Urinary bladder (tissue), 3 donors: ENCODE measurements at regions not wholly inside any gene's neighbourhood (a gene's known extent, or its start where the extent isn't known, plus 50 kb on each side); places are given as distances from the start of the nearest gene placed in this dataset.
A peak's percentile ranks its signal among the peaks of the same experiment; 100 is the strongest.
"Not testable (repeated sequence)": the region's sequence is repeated elsewhere in the genome, so short reads cannot be mapped to it uniquely, and the experiment has no call there.

Experiments used
- DNase-seq: peaks from one replicate; pipeline ENCODE4 v3.0.0-alpha.2; 2015; ENCODE audit errors: extremely low spot score
- H3K27ac ChIP-seq: one replicate; pipeline ENCODE4 v1.5.1; 2013; ENCODE audit warnings: low read depth, mild to moderate bottlenecking, moderate library complexity
- H3K36me3 ChIP-seq: one replicate; pipeline ENCODE4 v1.6.1; 2013; ENCODE audit warnings: mild to moderate bottlenecking, moderate library complexity; ENCODE audit not compliant: insufficient read depth
- H3K4me1 ChIP-seq: one replicate; pipeline ENCODE4 v1.6.1; 2013; ENCODE audit warnings: mild to moderate bottlenecking, moderate library complexity; ENCODE audit not compliant: insufficient read depth
- H3K4me3 ChIP-seq: one replicate; pipeline ENCODE4 v1.5.1; 2013; ENCODE audit warnings: low read depth, low read length
- WGBS: extraction: QIAGEN DNeasy Blood & Tissue Kit; methylation state at CpG from one replicate; pipeline ENCODE4 v1.1.7; 2013; 5-methylcytosine and 5-hydroxymethylcytosine counted together
- donor health status: healthy with polysubstance abuse.
- donor health status: healthy.

- Histone ChIP-seq H3K36me3 (no peaks in the 10 kb centered on the region), H3K27ac (no peak overlapping the region), H3K4me3 (no peak overlapping the region), H3K4me1 (no peaks in the 10 kb centered on the region)
- no peak for DNase-seq
- WGBS = 73% methylated on average over 2 of the region's 2 CpGs
These were observed 343.6 kb upstream of the TACR3 start for GRCh38 chr4:104063341-104063740.

- no peaks in the 10 kb centered on the region for H3K4me1 ChIP-seq
- DNase-seq = no peak
- H3K36me3 ChIP-seq = no peaks in the 10 kb centered on the region
- 67% methylated on average over 3 of the region's 3 CpGs for WGBS
- no peak overlapping the region for H3K4me3 ChIP-seq
- H3K27ac ChIP-seq = no peak overlapping the region
These were observed 324.6 kb upstream of the TACR3 start for GRCh38 chr4:104044369-104044768.

DNA sequence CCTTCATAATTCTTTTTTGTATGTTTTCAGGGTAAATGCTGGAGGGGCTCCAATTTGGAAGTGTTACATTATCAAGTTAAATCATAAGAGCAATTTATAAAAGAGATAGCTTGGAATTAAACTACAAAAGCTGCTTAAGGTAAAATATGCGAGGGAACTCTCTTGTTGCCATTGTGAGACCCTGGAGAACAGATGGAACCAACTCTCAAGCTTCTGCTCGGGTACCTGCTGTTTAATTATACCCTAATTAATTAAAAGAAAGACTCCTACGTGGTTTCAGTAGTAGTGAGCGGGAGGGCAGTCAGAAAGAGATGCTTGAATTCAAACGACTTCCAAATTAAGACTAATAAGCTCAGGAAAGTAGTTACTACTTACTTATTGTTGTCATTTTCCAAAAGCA is 313.1 kb upstream of the TACR3 start:
- 67% methylated on average over 5 of the region's 5 CpGs for WGBS
- no peak overlapping the region for H3K4me3 ChIP-seq
- no peaks in the 10 kb centered on the region for H3K36me3 ChIP-seq
- no peak overlapping the region for H3K27ac ChIP-seq
- no peaks in the 10 kb centered on the region for H3K4me1 ChIP-seq
- no peak for DNase-seq

GRCh38 chr4:104025251-104025650 is 305.5 kb upstream of the TACR3 start:
- no peaks in the 10 kb centered on the region for H3K36me3 ChIP-seq
- H3K4me1 ChIP-seq = no peaks in the 10 kb centered on the region
- no peak overlapping the region for H3K27ac ChIP-seq
- H3K4me3 ChIP-seq = no peak overlapping the region
- no peak for DNase-seq

- no peaks in the 10 kb centered on the region for H3K4me1 ChIP-seq
- no peaks in the 10 kb centered on the region for H3K36me3 ChIP-seq
- H3K4me3 ChIP-seq = no peak overlapping the region
- 82% methylated on average over 4 of the region's 4 CpGs for WGBS
- DNase-seq = no peak
- H3K27ac ChIP-seq = no peak overlapping the region
These were observed 303.0 kb upstream of the TACR3 start for GRCh38 chr4:104022831-104023230.

GRCh38 chr4:104022226-104022625 is 302.4 kb upstream of the TACR3 start:
- 70% methylated on average over 2 of the region's 2 CpGs for WGBS
- no peak overlapping the region for H3K4me3 ChIP-seq
- no peaks in the 10 kb centered on the region for H3K36me3 ChIP-seq
- no peak for DNase-seq
- no peaks in the 10 kb centered on the region for H3K4me1 ChIP-seq
- H3K27ac ChIP-seq = no peak overlapping the region

DNA sequence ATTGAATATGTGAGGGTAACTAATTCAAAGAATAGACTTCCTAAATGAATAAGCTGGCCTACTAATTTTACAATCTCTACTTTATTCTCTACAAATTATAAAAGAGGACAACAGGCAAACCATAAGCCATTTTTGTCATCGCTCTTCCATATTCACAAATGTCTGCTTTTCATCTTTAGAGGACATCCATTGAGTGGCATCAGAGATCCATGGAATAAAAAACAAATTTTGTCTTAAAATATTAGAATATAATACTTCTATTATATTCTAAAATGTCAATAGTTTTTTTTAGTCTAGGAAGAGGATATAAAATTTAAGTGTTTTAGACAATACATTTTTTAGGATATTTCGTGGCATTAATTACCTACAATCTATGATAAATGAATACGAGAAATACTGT is 300.9 kb upstream of the TACR3 start:
- Histone ChIP-seq H3K4me1 (no peaks in the 10 kb centered on the region), H3K27ac (no peak overlapping the region), H3K36me3 (no peaks in the 10 kb centered on the region), H3K4me3 (no peak overlapping the region)
- no peak for DNase-seq
- WGBS = 92% methylated on average over 3 of the region's 3 CpGs

DNA sequence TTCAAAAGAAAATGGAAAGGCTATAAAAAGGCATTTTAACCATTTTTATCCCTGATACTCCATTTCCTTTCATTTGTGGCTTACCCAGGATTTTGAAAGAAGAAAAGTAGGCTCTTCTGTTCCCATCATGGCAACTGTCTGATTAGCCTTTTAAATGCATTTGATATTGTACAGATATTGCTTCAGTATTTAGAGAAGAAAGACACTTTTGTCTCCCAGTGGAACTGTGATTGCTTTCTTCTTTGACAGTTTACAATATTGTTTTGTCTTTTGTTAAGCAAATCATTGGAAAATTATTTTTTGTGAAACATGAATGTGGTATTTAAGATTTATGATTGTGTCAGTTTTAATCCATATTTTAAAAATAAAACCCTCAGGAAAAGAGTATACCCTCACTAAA is 297.4 kb upstream of the TACR3 start:
- no peak overlapping the region for H3K27ac ChIP-seq
- no peaks in the 10 kb centered on the region for H3K4me1 ChIP-seq
- no peak overlapping the region for H3K4me3 ChIP-seq
- H3K36me3 ChIP-seq = no peaks in the 10 kb centered on the region
- no peak for DNase-seq

DNA sequence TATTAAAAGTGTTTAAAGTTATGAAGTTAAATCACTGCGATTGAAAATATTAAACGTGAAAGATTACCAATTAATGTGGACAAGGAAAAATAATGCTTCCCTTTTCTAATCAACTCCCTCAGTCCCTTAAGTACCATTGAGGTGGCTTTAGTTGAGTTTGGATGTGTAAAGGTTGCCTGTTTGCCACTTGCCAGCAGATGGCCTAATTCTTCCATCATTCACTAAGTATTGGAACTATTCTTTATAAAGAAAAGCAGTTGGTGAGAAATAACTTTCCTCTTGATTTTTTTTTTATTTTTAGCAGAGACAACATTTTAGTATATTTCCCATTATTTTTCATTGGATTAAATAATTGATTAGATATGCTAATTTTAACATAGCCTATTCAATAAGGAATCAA is 295.9 kb upstream of the TACR3 start:
- Histone ChIP-seq H3K4me1 (no peaks in the 10 kb centered on the region), H3K27ac (no peak overlapping the region), H3K36me3 (no peaks in the 10 kb centered on the region), H3K4me3 (no peak overlapping the region)
- 28% methylated on average over 2 of the region's 2 CpGs for WGBS
- no peak for DNase-seq

- no peak overlapping the region for H3K27ac ChIP-seq
- no peaks in the 10 kb centered on the region for H3K36me3 ChIP-seq
- 71% methylated on average over 2 of the region's 2 CpGs for WGBS
- H3K4me1 ChIP-seq = no peaks in the 10 kb centered on the region
- no peak for DNase-seq
- no peak overlapping the region for H3K4me3 ChIP-seq
These were observed 290.9 kb upstream of the TACR3 start for GRCh38 chr4:104010722-104011121.

- not testable (repeated sequence) for H3K4me1 ChIP-seq, H3K4me3 ChIP-seq, DNase-seq, H3K27ac ChIP-seq, H3K36me3 ChIP-seq
- WGBS = 78% methylated on average over 6 of the region's 6 CpGs
These were observed 282.5 kb upstream of the TACR3 start for GRCh38 chr4:104002318-104002717.

DNA sequence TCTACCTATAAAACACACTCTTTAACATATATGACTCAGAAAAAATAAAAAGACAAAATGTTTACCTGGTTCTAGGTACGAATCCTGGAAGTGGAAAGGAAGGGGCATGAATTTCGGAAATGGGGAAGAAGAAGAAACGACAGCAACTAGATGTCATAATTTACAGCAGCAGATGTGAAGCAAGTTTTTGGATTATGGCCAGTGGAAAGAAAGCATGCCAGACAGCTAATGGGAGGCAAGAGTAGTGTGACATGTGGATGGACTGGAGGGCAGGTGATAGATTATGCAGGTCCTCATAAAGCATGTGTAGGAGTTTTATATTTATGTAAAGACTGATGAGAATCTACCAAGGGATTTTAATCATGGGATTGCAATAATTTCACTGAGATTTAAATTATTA is 279.0 kb upstream of the TACR3 start:
- WGBS = 71% methylated on average over 3 of the region's 3 CpGs
- H3K4me3 ChIP-seq = no peak overlapping the region
- no peaks in the 10 kb centered on the region for H3K4me1 ChIP-seq
- no peaks in the 10 kb centered on the region for H3K36me3 ChIP-seq
- H3K27ac ChIP-seq = no peak overlapping the region
- DNase-seq = no peak

DNA sequence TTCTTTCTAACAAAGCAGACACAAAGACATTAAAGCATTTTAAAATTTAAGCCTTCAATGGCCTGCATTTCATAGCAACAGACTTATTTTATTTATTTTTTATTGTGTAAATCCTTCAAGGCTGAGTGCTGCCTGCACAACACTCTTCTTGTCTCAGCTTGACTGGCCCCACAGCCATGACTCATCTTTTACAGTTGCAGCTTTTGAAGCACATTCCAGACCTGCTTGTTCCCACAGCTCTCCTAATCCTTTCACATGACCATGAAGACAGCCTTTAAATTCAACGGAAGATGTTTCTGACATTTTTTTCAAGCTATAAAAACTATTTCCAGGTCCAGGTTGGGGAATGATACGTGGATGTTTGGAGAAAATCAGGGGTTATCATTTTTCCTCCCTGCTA is 276.9 kb upstream of the TACR3 start:
- Histone ChIP-seq H3K4me1 (no peaks in the 10 kb centered on the region), H3K27ac (no peak overlapping the region), H3K36me3 (no peaks in the 10 kb centered on the region), H3K4me3 (no peak overlapping the region)
- WGBS = 5% methylated on average over 2 of the region's 2 CpGs
- peak; percentile 62 for DNase-seq

DNA sequence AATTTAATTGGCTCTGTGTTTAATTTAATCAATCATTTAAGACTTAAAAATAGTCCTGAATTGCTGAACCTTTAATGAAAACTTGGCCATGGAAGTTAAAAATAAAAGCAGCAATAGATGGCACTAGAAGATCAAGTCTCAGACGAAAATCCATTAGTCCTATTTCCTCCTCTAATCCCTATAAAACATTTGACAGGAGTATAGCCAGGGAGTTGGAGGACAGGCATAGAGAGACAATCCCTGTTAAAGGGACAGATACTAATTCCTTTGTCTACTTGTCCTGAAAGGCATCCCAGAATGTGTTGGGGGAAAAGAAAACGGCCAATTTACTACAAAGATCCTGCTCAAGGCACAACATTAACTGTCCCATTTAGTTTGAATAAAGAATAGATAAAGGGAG is 276.3 kb upstream of the TACR3 start:
- no peak overlapping the region for H3K27ac ChIP-seq
- no peaks in the 10 kb centered on the region for H3K4me1 ChIP-seq
- peak; percentile 21 for DNase-seq
- no peaks in the 10 kb centered on the region for H3K36me3 ChIP-seq
- no peak overlapping the region for H3K4me3 ChIP-seq
- WGBS = 10% methylated on average over 2 of the region's 2 CpGs

- Histone ChIP-seq H3K27ac (no peak overlapping the region), H3K4me3 (no peak overlapping the region), H3K4me1 (no peaks in the 10 kb centered on the region), H3K36me3 (no peaks in the 10 kb centered on the region)
- no peak for DNase-seq
- WGBS = 8% methylated on average over 1 of the region's 1 CpG
These were observed 274.3 kb upstream of the TACR3 start for GRCh38 chr4:103994059-103994458.
